CD4-positive, alpha-beta T cell treated with Interleukin-15 for 1 hour (primary cell): ENCODE measurements at regions not wholly inside any gene's neighbourhood (a gene's known extent, or its start where the extent isn't known, plus 50 kb on each side); places are given as distances from the start of the nearest gene placed in this dataset.

Experiments
- DNase-seq: peaks from one replicate; pipeline ENCODE4 v3.0.0-alpha.2; 2020

DNA sequence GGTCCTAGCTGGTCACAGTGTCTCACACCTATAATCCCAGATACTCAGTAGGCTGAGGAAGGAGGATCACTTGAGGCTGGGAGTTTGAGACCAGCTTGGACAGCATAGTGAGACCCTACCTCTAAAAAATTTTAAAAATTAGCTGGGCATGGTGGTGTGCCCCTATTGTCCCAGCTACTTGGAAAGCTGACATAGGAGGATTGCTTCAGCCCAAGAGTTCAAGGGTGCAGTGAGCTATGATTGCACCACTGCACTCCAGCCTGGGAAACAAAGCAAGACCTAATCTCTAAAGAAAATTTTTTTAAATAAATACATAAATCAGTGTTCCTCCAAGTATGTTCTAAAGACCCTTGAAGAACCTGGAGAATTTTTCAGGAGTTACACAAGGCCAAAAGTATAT, 50.6 kb upstream of the GNAO1 start:
- DNase-seq: no peak

DNA sequence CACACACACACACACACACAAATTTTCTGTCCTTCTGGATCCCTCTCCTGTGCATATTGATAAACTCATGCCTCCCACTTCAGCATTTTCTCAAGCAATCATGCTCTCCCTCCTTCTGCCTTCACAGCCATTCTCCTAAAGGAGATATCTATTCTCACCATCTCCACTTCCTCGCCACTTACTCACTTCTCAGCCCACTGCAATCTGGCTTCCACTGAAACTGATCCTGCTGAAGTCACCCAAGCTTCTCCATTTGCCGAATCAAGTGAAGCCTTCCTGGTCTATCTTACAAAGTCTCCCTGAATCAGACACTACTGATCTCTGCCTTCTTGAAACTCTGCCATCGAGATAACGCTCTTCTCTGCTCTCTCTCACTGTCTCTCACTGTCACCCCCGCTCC, 54.0 kb upstream of the GNAO1 start:
- DNase-seq: no peak

DNA sequence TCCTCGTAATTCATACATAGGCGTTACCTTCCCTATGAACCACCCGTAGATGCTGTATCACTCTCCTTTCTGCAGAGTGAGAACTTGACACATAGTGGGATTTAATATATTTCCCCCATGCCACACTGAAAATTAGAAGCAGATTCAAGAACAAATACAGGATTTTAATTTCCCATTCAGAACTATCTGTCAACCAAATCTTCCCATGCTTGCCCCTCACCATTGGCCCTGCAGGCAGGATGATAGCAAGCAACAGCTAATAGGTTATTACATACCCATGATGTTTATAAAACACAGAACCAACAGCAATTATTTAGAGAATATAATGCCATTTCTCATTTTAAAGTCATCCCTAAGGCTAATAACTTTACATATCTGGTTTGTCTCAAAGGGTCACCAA, 55.0 kb upstream of the GNAO1 start:
- no peak for DNase-seq

DNA sequence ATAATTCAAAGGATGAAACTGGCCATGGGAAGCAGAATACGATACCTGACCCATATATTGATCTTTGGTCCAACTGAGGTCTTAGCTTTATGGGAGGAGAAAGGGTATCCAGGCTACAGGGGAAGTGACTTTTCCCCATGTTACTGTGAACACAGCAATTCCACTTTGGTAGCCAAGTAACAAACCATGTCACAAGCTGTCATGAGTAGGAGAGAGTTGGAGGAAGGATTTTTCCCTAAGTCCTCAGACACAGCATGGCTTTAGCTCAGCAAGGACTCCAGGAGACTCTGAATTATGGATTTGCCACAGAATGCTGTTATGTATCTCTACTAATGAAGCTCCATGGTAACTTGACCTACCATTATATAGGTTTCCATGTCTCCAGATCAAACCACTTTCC, 56.5 kb upstream of the GNAO1 start:
- no peak for DNase-seq

DNA sequence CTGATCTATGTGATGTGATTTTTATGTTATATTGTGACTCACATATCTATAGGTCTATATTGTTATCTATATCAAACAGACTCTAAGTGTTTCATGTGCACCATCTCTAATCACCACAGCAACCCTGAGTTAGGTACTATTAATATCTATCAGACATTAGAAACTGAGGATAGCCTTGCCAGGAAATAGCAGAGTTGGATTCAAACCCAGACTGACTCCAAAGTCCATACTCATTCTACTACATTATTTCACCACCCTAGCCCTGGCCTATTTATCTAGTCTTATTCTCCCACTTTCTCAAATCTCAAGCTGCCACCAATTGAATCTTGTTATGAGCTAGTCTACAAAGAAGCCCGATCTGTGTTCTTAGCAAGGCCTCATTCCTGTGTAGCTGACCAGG, 65.4 kb upstream of the GNAO1 start:
- no peak for DNase-seq

DNA sequence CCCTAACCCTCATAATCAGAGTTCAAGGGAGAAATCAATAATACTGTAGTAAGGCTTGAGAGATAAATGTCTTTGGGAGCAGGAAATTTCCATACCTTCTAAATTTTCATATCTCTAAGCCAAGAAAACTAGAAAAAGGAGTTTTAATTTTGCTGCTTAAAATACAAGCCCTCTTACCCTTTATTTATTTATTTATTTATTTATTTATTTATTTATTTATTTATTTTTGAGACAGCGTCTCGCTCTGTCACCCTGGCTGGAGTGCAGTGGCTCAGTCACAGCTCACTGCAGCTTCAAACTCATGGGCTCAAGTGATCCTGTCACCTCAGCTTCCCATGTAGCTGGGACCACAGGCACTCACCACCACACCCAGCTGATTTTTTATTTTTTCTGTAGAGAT, 69.0 kb upstream of the GNAO1 start:
- no peak for DNase-seq

DNA sequence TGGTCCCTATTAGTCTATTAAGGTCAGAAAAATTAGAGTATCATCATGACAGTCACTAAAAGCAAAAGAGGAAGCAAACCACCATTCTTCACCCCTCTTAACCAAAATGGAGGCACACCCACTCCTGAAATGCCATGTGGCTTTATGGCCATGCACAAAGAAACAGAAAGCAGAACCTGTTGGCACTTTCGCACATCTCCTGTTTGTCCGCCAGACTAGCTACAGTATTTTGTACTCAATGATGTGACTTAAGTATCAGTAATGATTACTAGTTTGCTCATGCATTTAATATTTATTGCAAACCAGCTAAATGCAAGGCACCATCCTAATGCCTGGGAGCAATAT, 70.2 kb upstream of the GNAO1 start:
- no peak for DNase-seq

DNA sequence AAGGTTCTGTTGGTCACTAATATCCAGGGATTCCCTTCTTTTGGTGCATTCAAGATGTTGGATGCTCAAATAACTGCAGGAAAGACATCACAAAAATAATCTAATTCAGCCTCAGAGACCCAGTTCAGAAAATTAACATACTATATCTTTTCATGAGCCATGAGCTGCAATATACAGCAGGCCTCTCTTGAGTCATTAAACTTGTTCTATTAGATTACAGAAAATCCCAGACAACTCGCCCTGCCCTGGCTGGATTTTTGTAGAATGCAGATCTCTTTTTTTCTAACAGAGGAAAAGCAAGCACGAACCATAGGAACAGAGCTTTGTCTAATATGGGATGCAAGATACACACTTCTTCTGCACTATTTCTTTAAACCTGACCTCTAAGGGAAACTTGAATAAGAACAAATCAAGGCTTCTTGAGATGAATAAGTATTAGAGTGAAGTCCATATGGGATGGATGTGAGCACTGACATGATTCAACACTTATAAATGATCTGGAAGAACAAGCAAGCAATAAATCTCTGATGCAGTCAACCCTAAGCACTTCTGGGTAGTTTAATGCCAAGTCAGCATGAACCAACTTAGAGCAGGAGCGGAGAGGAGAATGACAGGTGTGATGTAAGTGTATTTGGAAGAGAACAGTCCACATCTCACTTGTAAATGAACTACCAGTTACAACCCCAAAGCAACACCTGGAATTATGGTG, 70.7 kb upstream of the GNAO1 start:
- DNase-seq: no peak

DNA sequence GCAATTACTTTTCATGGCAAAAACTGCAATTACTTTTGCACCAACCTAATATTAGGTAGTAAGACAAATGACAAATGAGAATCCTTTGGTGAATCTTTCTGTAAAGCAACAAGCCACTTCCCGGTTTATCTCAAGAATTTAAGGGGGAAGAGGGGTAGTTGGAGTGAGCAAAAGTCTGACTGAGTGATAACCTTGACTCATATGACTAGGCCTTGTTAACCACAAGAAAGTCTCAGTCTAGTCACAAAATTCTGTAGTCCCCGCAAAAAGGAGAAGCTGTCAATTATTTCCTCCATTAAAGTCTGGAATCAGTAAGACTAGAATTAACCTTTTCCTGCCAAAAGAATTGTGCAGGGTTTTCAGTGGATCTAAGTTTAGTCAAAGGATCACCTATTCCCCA, 72.2 kb upstream of the GNAO1 start:
- no peak for DNase-seq

DNA sequence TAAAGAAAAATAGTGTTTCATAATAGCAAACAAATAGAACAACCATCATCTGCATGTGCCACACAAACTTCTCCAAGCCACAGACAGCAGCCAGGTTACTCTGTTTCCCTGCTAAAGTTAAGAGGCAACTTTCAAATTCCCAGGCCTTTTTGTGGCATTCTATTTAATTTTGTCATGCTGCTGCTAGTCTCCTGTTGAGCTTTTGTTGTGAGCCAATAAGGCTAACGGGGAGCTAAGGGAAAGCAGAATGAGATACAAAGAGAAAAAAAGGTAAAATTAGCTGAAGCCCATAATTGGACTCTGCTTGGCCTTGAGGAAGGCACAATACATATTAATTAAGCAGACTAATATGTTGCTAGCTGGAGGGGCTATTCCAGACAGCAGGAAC, 74.7 kb upstream of the GNAO1 start:
- DNase-seq: no peak

DNA sequence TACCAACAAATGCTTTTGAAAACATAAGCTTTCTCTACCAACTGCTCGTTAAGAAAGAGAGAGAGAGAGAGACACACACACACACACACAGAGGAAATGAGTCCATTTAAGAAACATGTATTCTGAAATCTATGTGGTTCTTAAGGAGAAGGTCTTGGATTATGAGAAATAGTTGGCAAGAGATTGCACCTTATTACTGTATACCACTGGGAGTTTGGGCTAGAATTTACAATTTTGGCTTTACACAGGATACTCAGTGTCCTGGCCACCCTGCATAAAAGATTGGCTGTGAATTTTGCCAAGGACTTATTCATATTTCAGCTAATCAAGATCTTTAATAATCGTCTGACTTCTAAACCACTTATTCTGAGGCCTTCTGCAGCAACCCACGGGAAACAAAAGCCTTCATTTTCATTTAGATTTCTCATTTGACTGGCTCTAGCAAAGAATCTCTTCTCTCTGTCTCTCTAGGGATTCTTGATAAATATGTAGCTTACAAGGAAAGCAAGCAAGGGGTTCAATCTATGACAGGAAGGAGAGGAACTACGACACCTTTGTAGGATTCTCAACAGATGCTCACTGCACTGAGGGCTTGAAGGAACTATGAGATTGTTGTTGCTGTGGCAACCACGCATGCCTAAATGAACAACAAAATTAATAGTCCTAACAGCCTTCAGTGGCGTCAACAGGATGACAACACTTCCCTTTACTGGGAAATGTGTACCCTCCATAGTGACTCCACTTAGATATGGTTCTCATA, 75.3 kb upstream of the GNAO1 start:
- DNase-seq: no peak

DNA sequence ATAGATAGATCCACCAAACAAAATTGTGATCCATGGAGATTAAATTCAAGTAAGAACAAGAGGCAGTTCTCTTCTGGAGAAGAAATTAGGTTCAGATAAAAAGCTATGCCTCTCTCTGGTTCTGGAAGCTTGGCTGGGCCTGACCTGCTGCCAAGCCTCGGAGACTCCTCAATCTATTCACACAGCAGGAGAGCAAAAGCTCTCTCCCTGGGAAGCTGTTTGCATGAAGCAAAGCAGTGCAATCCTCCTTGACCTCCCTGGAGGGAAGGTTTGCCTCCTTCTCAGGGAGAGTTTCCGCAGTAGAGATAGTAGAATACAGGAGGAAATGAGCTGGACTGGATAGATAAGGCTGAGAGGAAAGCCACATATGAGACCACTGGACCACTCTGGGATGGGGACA, 78.1 kb upstream of the GNAO1 start:
- no peak for DNase-seq

DNA sequence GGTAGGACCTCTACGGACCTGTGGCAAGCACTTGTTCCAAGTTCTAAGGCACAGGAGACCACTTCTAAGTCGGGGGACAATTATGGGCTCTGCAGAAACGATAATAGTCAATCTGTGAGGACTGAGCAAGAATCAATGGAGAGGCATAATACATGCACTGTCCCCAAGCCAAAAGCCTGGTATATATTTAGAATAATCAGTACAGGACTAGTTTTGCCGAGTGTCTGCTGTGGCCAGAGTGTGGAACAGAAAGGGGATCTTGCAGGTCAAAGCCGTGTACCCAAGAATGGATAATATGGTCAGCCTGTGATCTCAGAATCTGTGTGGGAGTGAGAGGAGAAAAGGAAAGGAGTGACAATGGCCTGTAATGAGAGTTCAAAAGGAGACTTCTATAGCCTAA, 80.2 kb upstream of the GNAO1 start:
- no peak for DNase-seq

DNA sequence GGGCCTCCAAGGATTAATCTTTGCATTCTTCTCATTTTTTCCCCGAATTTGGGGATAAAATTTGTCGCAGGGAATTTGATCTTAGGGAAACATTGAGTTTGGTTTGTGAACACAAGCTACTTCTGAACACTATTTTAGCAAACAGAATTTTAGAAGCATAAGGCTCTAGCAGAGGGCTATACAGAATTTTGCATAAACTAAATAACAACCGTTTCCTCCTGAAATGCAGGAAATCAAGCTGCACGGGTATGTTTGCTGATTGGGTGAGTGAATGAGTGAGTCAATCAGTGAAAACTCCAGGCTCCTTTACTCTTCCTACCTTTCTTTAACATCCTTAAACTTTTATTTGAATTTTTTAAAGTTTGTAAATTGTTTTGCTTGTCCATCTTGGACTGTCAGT, 81.3 kb upstream of the GNAO1 start:
- no peak for DNase-seq

DNA sequence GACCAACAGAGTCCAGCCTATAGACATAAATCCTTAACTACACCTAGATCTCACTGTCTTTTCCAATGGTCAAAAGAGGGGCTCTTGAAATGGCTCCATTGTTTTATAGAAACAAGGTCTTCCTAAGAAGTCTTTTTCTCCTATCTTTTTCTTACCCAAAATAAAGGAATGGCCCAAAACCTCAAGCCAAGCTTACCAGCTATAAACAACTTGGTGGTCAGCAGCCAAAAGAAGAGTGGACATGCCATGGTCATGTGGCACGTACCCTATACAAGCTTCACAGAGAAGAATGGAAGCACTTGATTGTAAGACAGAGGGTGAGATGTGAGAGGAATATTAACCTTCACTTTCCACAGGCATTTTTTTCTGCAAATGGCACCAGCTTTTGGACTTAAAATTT, 82.1 kb upstream of the GNAO1 start:
- DNase-seq: no peak

DNA sequence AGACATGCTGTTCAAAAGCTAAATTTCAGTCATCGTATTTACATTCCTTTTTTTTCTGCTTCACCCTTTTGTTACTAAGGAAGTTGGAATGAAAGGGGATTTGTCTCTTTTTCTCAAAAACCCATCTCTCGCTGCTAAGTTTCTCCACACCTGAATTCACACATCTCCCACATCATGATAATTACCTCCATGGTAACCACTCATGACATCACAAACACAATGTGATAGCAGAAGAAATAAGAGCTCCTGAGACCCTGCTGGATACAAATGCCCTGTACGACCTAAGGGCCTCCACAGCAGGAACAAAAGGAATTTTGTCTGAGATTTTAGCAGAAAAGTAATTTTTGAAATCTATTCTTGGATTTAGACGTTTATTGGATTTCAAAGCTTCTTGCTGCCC, 82.6 kb upstream of the GNAO1 start:
- DNase-seq: no peak

DNA sequence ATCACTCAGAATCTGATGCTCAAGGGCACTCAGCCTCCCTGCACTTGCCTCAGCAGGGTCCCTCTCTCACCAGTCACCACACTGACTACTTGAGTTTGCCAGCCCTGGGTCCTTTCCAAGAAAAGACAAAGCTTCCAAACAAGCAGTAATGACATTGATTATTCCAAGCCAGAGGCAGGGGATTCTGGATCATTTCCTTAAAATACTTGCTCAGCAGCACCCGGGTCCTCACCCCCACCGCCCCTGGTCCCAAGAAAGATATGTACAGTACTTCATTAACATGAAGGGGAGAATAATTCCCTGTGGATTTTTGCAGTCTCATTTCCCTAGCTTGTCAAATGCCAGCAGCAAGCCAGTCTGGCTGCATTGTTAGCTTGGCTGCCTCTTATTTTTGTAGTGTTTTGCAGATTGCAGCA, 83.2 kb upstream of the GNAO1 start:
- DNase-seq: no peak

DNA sequence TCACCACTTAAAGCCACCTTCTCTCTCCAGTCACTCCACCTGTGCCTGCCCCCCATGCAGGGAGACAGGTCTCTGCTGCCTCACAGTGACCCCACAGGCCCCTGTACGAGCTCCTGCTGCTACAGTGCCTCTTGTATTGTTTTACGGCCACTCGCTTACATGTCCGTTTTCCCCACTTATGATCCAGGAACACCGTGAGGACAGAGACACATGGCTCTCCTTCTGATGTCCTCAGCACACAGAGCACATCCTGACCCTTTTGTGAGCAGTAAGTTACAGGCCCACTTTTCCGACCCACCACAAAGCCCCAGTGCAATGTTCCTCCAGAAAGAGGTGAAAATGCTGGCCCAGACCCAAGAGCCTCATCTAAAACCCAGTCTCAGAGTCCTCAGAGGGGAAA, 84.8 kb upstream of the GNAO1 start:
- no peak for DNase-seq

DNA sequence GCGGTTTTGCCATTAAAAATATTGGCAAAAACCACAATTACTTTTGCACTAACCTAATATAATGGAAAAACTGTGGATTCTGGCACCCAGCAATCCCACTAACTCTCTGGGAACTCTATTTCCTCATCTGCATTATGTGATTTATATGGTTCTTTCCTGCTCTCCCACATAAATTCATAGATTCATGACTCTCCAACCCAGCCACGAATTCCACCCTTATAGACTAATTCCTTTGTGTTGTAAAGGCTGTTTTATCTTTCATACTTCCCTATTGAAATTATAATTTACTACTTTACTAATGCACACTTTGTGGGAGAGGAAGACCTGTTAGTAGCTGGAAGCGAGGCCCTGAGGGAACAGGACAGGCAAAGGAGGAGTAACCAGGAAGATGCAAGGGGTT, 88.4 kb upstream of the GNAO1 start:
- no peak for DNase-seq

DNA sequence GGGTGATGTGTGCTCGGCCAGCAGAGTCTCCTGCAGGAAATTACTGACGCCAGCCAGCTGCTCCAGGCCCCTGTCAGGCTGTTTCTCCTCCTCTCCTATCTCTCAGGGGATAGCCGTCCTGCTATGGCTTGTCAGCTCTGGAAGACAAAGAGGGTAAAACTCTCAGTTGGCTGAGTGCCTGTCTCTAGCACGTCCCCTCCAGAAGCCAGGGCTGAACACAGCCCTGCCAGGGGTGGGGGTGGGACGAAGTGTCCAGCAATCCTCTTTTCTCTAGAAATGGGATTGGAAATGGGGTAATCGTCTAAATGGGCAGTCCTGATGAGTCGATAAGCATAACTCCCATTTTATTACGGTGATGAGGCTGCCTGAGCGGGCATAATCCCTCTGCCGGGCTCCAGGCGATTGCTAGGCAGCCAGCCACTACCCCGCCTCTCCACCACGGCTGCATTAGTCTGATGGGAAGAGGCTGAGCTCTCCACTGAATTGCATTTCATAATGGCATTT, 89.1 kb upstream of the GNAO1 start:
- DNase-seq: no peak

DNA sequence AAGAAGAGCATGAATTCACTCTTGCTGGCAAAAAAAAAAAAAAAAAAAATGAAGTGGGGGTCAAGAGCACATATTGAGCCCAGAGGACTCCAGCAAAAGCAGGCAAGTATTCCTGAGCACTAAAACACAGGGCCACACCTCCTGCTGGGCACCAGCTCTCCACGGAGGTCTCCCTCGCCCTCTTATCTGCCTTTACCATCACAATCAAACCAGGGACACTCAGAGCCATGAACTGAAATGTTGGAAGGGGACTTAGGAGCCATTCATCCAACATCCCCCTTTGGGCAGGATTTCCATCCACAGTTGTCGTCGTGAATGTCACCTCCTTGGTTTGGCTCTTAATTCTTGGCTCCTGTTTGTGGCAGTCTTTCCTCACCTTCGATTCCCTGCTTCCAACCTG, 89.8 kb upstream of the GNAO1 start:
- no peak for DNase-seq

DNA sequence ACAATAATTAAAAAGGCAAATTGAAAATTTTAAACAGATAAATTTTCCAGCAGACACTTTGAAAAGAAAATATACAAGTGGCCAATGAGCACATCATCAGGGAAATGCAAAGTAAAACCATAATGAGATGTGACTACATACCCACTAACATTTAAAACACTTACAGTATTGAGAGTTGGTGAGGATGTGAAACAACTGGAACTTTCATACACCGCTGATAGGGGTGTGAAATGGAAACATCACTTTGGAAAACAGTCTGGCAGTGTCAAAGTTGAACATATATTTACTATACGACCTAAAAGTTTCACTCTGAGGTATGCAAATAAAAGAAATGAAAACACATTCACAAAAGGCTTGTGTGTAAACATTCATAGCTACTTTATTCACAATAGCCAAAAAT, 94.0 kb upstream of the GNAO1 start:
- DNase-seq: no peak

DNA sequence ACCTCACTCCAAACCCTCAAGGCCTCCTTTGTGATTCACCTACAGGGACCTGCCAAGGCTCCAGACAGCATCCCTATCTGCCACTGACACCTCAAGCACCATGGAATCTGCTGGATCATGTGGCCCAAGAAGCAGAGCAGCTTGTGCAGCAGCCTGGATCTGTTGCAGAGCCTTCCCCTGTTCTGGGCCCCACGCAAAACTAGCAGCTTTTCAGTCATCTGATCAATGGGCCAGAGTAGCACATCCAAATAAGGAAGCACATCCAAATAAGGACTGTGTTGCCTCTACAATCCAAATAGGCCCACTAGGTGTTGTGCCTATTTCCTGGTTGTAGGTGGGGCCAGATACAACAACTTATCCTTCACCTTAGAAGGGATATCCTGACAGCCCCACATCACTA, 97.1 kb upstream of the GNAO1 start:
- no peak for DNase-seq

DNA sequence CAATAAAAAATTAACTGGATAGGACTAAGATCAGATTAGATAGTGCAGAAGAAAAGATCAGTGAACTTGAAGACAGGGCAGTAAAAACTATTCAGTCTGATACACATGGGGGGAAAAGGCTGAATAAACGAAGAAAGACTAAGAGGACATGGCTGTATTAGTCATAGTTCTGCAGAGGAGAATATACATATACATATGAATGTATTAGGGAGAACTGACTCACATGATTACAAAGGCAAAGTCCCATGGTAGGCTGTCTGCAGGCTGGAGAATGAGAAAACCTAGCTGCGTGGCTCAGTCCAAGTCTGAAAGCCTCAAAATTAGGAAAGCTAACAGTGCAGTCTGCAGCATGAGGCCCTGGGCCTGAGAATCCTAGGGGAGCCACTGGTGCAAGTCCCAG, 98.2 kb upstream of the GNAO1 start:
- no peak for DNase-seq

DNA sequence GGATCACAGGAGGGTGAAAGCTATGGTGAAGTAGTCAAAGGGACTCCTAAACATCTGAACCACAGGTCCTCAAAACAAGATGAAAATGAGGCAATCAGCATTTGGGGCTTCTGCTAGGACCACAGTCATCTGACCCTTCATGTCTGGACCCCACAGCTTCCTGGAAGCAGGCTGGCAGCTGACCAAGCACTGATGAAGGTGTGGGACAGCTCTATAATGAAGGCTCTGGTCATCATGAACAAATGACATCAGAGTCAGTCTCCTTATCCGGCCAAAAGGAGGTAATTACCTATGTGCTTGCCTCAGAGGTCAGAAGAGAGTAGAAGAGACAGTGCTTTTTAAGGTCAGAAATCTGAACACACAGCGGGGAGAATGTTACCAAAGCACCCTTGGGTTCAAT, 101.2 kb upstream of the GNAO1 start:
- no peak for DNase-seq
